ENCODE measurements at regions not wholly inside any gene's neighbourhood (a gene's known extent, or its start where the extent isn't known, plus 50 kb on each side); places are given as distances from the start of the nearest gene placed in this dataset.

DNA sequence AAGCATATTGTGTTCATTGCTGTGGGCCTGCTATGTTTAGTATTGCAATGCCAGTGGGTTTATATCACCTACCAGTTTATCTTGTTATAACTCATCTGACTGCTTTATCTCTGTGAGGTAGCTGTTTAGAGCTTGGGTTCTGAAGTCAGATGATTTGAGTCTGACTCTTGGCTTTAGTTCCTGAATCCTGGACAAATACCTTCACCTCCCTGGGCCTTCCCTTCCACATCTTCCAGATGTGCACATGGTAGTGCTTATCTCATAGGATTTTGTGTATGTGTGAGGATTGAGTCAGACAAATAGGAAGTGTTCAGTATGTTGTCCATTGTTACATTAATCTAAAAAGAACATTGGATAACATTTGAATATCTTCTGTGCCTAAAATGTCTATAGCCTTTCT is 63.5 kb upstream of the ANKRD10 start:
- no peaks in the 10 kb centered on the region for H3K27me3 Mint-ChIP-seq (ENCODE audit: insufficient read depth, low read depth, poor library complexity)
- Histone ChIP-seq H3K36me3 (ENCODE audit: insufficient read depth) (no peaks in the 10 kb centered on the region; the same call in 1 of the 2 replicates), H3K4me3 (no peak overlapping the region), H3K27me3 (ENCODE audit: insufficient read depth) (no peaks in the 10 kb centered on the region; the same call in 1 of the 2 replicates), H3K4me1 (ENCODE audit: insufficient read depth) (no peaks in the 10 kb centered on the region), H4K20me1 (replicated peaks; ENCODE audit: insufficient read depth) (no peaks in the 10 kb centered on the region), H3K27ac (ENCODE audit: low read depth) (no peak overlapping the region), H3K79me2 (replicated peaks; ENCODE audit: insufficient read depth) (no peaks in the 10 kb centered on the region), H3F3A (replicated peaks; ENCODE audit: low read depth) (no peaks in the 10 kb centered on the region), H2AFZ (no peak overlapping the region), H3K9me2 (ENCODE audit: insufficient read depth) (no peaks in the 10 kb centered on the region), H3K4me2 (no peak overlapping the region)
- ATAC-seq (no peak), DNase-seq (ENCODE audit: low spot score) (no peak)
- H3K4me1 Mint-ChIP-seq: no peaks in the 10 kb centered on the region
- H3K4me3 Mint-ChIP-seq: no peak overlapping the region
- TF ChIP-seq JUNB (IDR thresholded peaks at IDR 0.05; ENCODE audit: unreplicated experiment) (no peak), STAT1 (IDR thresholded peaks at IDR 0.05; ENCODE audit: unreplicated experiment) (no peak), POLR2AphosphoS5 (IDR thresholded peaks at IDR 0.05; ENCODE audit: low read depth) (no peak), ZNF331 (CRISPR knock-in tag; IDR thresholded peaks at IDR 0.05; ENCODE audit: low read depth) (no peak), CREB1 (CRISPR knock-in tag; IDR thresholded peaks at IDR 0.05; ENCODE audit: low read depth) (no peak), EZH2 (IDR thresholded peaks at IDR 0.05; ENCODE audit: low read depth, unreplicated experiment) (no peak), NANOG (IDR thresholded peaks at IDR 0.05; ENCODE audit: borderline replicate concordance) (no peak), EZH2phosphoT487 (IDR thresholded peaks at IDR 0.05; ENCODE audit: unreplicated experiment) (no peak), ZNF114 (CRISPR knock-in tag; IDR thresholded peaks at IDR 0.05) (no peak)
- TF ChIP-seq, protein P1, sequence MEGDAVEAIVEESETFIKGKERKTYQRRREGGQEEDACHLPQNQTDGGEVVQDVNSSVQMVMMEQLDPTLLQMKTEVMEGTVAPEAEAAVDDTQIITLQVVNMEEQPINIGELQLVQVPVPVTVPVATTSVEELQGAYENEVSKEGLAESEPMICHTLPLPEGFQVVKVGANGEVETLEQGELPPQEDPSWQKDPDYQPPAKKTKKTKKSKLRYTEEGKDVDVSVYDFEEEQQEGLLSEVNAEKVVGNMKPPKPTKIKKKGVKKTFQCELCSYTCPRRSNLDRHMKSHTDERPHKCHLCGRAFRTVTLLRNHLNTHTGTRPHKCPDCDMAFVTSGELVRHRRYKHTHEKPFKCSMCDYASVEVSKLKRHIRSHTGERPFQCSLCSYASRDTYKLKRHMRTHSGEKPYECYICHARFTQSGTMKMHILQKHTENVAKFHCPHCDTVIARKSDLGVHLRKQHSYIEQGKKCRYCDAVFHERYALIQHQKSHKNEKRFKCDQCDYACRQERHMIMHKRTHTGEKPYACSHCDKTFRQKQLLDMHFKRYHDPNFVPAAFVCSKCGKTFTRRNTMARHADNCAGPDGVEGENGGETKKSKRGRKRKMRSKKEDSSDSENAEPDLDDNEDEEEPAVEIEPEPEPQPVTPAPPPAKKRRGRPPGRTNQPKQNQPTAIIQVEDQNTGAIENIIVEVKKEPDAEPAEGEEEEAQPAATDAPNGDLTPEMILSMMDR (conservative IDR thresholded peaks at IDR 0.05; ENCODE audit: low read depth in 2 of 2): no peak
- TF ChIP-seq, protein P2, sequence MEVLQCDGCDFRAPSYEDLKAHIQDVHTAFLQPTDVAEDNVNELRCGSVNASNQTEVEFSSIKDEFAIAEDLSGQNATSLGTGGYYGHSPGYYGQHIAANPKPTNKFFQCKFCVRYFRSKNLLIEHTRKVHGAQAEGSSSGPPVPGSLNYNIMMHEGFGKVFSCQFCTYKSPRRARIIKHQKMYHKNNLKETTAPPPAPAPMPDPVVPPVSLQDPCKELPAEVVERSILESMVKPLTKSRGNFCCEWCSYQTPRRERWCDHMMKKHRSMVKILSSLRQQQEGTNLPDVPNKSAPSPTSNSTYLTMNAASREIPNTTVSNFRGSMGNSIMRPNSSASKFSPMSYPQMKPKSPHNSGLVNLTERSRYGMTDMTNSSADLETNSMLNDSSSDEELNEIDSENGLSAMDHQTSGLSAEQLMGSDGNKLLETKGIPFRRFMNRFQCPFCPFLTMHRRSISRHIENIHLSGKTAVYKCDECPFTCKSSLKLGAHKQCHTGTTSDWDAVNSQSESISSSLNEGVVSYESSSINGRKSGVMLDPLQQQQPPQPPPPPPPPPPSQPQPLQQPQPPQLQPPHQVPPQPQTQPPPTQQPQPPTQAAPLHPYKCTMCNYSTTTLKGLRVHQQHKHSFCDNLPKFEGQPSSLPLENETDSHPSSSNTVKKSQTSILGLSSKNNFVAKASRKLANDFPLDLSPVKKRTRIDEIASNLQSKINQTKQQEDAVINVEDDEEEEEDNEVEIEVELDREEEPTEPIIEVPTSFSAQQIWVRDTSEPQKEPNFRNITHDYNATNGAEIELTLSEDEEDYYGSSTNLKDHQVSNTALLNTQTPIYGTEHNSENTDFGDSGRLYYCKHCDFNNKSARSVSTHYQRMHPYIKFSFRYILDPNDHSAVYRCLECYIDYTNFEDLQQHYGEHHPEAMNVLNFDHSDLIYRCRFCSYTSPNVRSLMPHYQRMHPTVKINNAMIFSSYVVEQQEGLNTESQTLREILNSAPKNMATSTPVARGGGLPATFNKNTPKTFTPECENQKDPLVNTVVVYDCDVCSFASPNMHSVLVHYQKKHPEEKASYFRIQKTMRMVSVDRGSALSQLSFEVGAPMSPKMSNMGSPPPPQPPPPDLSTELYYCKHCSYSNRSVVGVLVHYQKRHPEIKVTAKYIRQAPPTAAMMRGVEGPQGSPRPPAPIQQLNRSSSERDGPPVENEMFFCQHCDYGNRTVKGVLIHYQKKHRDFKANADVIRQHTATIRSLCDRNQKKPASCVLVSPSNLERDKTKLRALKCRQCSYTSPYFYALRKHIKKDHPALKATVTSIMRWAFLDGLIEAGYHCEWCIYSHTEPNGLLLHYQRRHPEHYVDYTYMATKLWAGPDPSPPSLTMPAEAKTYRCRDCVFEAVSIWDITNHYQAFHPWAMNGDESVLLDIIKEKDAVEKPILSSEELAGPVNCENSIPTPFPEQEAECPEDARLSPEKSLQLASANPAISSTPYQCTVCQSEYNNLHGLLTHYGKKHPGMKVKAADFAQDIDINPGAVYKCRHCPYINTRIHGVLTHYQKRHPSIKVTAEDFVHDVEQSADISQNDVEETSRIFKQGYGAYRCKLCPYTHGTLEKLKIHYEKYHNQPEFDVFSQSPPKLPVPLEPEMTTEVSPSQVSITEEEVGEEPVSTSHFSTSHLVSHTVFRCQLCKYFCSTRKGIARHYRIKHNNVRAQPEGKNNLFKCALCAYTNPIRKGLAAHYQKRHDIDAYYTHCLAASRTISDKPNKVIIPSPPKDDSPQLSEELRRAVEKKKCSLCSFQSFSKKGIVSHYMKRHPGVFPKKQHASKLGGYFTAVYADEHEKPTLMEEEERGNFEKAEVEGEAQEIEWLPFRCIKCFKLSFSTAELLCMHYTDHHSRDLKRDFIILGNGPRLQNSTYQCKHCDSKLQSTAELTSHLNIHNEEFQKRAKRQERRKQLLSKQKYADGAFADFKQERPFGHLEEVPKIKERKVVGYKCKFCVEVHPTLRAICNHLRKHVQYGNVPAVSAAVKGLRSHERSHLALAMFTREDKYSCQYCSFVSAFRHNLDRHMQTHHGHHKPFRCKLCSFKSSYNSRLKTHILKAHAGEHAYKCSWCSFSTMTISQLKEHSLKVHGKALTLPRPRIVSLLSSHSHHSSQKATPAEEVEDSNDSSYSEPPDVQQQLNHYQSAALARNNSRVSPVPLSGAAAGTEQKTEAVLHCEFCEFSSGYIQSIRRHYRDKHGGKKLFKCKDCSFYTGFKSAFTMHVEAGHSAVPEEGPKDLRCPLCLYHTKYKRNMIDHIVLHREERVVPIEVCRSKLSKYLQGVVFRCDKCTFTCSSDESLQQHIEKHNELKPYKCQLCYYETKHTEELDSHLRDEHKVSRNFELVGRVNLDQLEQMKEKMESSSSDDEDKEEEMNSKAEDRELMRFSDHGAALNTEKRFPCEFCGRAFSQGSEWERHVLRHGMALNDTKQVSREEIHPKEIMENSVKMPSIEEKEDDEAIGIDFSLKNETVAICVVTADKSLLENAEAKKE (CRISPR knock-in tag; IDR thresholded peaks at IDR 0.05): no peak
- TF ChIP-seq, protein P3, sequence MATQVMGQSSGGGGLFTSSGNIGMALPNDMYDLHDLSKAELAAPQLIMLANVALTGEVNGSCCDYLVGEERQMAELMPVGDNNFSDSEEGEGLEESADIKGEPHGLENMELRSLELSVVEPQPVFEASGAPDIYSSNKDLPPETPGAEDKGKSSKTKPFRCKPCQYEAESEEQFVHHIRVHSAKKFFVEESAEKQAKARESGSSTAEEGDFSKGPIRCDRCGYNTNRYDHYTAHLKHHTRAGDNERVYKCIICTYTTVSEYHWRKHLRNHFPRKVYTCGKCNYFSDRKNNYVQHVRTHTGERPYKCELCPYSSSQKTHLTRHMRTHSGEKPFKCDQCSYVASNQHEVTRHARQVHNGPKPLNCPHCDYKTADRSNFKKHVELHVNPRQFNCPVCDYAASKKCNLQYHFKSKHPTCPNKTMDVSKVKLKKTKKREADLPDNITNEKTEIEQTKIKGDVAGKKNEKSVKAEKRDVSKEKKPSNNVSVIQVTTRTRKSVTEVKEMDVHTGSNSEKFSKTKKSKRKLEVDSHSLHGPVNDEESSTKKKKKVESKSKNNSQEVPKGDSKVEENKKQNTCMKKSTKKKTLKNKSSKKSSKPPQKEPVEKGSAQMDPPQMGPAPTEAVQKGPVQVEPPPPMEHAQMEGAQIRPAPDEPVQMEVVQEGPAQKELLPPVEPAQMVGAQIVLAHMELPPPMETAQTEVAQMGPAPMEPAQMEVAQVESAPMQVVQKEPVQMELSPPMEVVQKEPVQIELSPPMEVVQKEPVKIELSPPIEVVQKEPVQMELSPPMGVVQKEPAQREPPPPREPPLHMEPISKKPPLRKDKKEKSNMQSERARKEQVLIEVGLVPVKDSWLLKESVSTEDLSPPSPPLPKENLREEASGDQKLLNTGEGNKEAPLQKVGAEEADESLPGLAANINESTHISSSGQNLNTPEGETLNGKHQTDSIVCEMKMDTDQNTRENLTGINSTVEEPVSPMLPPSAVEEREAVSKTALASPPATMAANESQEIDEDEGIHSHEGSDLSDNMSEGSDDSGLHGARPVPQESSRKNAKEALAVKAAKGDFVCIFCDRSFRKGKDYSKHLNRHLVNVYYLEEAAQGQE (IDR thresholded peaks at IDR 0.05; ENCODE audit: unreplicated experiment): no peak
- TF ChIP-seq, protein P4, sequence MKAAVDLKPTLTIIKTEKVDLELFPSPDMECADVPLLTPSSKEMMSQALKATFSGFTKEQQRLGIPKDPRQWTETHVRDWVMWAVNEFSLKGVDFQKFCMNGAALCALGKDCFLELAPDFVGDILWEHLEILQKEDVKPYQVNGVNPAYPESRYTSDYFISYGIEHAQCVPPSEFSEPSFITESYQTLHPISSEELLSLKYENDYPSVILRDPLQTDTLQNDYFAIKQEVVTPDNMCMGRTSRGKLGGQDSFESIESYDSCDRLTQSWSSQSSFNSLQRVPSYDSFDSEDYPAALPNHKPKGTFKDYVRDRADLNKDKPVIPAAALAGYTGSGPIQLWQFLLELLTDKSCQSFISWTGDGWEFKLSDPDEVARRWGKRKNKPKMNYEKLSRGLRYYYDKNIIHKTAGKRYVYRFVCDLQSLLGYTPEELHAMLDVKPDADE (IDR thresholded peaks at IDR 0.05): no peak
- H3K27ac Mint-ChIP-seq: no peak overlapping the region
- H3K36me3 Mint-ChIP-seq (ENCODE audit: low read depth): no peaks in the 10 kb centered on the region
- H3K9me3 Mint-ChIP-seq: peaks cover 6% of the 10 kb centered on the region; the same call in 2 of the 3 replicates

All from GM23338 (cell line).